SU-DHL-6 (cell line): ENCODE measurements at regions not wholly inside any gene's neighbourhood (a gene's known extent, or its start where the extent isn't known, plus 50 kb on each side); places are given as distances from the start of the nearest gene placed in this dataset.

Experiments used
- EZH2phosphoT487 ChIP-seq: fragments of 200-600 bp; sonication (generic), shearing (Covaris generic); conservative IDR thresholded peaks from 2 replicates; pipeline ENCODE4 v1.6.1; 2018; ENCODE audit warnings: mild to moderate bottlenecking, antibody characterized with exemption, low read length, moderate library complexity, mixed read lengths
- TF ChIP-seq, protein P1 (sequence below): fragments of 200-600 bp; sonication (generic); IDR thresholded peaks from one replicate; pipeline ENCODE4 v1.5.1; 2017; ENCODE audit warnings: antibody characterized with exemption, mild to moderate bottlenecking, low read length, moderate library complexity; ENCODE audit not compliant: insufficient read depth, poor library complexity, severe bottlenecking

GRCh38 chr3:178334239-178334638 is 202.0 kb upstream of the KCNMB2 start:
- TF ChIP-seq, protein P1, sequence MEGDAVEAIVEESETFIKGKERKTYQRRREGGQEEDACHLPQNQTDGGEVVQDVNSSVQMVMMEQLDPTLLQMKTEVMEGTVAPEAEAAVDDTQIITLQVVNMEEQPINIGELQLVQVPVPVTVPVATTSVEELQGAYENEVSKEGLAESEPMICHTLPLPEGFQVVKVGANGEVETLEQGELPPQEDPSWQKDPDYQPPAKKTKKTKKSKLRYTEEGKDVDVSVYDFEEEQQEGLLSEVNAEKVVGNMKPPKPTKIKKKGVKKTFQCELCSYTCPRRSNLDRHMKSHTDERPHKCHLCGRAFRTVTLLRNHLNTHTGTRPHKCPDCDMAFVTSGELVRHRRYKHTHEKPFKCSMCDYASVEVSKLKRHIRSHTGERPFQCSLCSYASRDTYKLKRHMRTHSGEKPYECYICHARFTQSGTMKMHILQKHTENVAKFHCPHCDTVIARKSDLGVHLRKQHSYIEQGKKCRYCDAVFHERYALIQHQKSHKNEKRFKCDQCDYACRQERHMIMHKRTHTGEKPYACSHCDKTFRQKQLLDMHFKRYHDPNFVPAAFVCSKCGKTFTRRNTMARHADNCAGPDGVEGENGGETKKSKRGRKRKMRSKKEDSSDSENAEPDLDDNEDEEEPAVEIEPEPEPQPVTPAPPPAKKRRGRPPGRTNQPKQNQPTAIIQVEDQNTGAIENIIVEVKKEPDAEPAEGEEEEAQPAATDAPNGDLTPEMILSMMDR: no peak
- TF ChIP-seq EZH2phosphoT487: no peak
